ENCODE measurements at regions not wholly inside any gene's neighbourhood (a gene's known extent, or its start where the extent isn't known, plus 50 kb on each side); places are given as distances from the start of the nearest gene placed in this dataset.
"Not testable (repeated sequence)": the region's sequence is repeated elsewhere in the genome, so short reads cannot be mapped to it uniquely, and the experiment has no call there.

DNA sequence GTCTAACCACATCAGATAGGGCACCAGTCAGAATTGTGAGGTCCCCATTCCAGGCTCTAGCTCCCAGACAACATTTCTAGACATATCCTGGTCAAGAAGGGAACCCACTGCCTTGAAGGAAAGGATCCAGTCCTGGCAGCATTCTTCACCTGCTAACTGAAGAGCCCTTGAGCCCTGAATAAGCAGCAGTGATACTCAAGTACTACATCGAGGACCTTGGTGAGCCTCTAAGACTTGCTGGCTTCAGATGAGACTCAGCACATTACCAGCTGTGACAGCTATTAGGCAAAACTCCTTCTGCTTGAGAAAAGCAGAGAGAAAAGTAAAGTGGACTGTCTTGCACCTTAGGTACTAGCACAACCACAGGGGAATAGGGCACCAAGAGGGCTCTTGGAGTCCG is 205.8 kb upstream of the F9 start:
- no peaks in the 10 kb centered on the region for H3K27me3 Mint-ChIP-seq
- DNase-seq (no peak), ATAC-seq (ENCODE audit: low read depth in 2 of 2) (no peak)
- Histone ChIP-seq H3K4me3 (ENCODE audit: low read depth, low read length) (no peak overlapping the region), H3K27me3 (ENCODE audit: control insufficient read depth, insufficient read depth, low read length) (no peaks in the 10 kb centered on the region), H3K27ac (ENCODE audit: insufficient read depth, low read length, poor library complexity, severe bottlenecking) (no peak overlapping the region), H3K4me1 (ENCODE audit: control insufficient read depth, insufficient read depth, low read length, poor library complexity, severe bottlenecking) (no peaks in the 10 kb centered on the region), H3K36me3 (ENCODE audit: control insufficient read depth, insufficient read depth, low read length) (no peaks in the 10 kb centered on the region), H3K9me3 (ENCODE audit: control insufficient read depth in 2 of 2, low read length in 2 of 2) (no peaks in the 10 kb centered on the region)
- H3K36me3 Mint-ChIP-seq, result no peaks in the 10 kb centered on the region
- H3K4me1 Mint-ChIP-seq, result no peaks in the 10 kb centered on the region
- H3K27ac Mint-ChIP-seq, result no peak overlapping the region
- peaks cover 0 to 2% (median 0%) of the 10 kb centered on the region in 7 donors for H3K9me3 Mint-ChIP-seq
- no peak overlapping the region for H3K4me3 Mint-ChIP-seq

GRCh38 chrX:139320661-139321354 is 209.7 kb upstream of the F9 start:
- not testable (repeated sequence) for H3K9me3 Mint-ChIP-seq; H3K36me3 Mint-ChIP-seq; H3K36me3 ChIP-seq (ENCODE audit: control insufficient read depth, insufficient read depth, low read length); H3K4me3 Mint-ChIP-seq; H3K4me1 Mint-ChIP-seq; H3K4me3 ChIP-seq (ENCODE audit: low read depth, low read length); H3K9me3 ChIP-seq (ENCODE audit: control insufficient read depth in 2 of 2, low read length in 2 of 2); H3K27me3 Mint-ChIP-seq; H3K27me3 ChIP-seq (ENCODE audit: control insufficient read depth, insufficient read depth, low read length); ATAC-seq (ENCODE audit: low read depth in 2 of 2); H3K27ac Mint-ChIP-seq; DNase-seq; H3K4me1 ChIP-seq (ENCODE audit: control insufficient read depth, insufficient read depth, low read length, poor library complexity, severe bottlenecking); H3K27ac ChIP-seq (ENCODE audit: insufficient read depth, low read length, poor library complexity, severe bottlenecking)

- H3K27me3 Mint-ChIP-seq; H3K27ac Mint-ChIP-seq; H3K36me3 ChIP-seq (ENCODE audit: control insufficient read depth, insufficient read depth, low read length); H3K36me3 Mint-ChIP-seq; H3K4me3 Mint-ChIP-seq; ATAC-seq (ENCODE audit: low read depth in 2 of 2); H3K27me3 ChIP-seq (ENCODE audit: control insufficient read depth, insufficient read depth, low read length); H3K4me3 ChIP-seq (ENCODE audit: low read depth, low read length); H3K4me1 ChIP-seq (ENCODE audit: control insufficient read depth, insufficient read depth, low read length, poor library complexity, severe bottlenecking); H3K27ac ChIP-seq (ENCODE audit: insufficient read depth, low read length, poor library complexity, severe bottlenecking); H3K4me1 Mint-ChIP-seq; DNase-seq: not testable (repeated sequence)
- H3K9me3 Mint-ChIP-seq, result peaks cover 0 to 16% (median 6%) of the 10 kb centered on the region in 7 donors
- peaks cover 0 to 10% of the 10 kb centered on the region in 2 experiments for H3K9me3 ChIP-seq (ENCODE audit: control insufficient read depth in 2 of 2, low read length in 2 of 2)
These were observed 223.9 kb upstream of the F9 start for GRCh38 chrX:139306675-139307074.

DNA sequence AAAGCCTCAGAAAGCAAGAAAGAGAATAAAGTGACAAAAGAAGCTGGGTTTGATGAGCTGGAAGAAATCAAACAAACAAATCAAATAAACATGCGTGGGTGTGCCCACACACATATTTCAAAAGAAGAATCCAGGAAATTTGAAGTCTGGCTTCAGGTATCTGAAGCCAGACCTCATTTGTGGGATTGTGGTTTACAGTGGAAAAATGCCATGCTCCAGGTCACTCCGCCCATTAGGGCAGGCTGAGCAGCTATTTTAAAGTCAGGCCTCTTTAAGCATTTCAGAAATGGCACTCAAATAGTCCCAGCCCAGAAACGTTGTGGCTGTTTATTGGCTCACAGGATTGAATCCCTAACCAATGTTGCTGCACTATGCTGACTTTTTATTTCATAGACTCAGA is 226.1 kb upstream of the F9 start:
- H3K27me3 Mint-ChIP-seq, result no peaks in the 10 kb centered on the region
- Histone ChIP-seq H3K27ac (ENCODE audit: insufficient read depth, low read length, poor library complexity, severe bottlenecking) (no peak overlapping the region), H3K27me3 (ENCODE audit: control insufficient read depth, insufficient read depth, low read length) (no peaks in the 10 kb centered on the region), H3K36me3 (ENCODE audit: control insufficient read depth, insufficient read depth, low read length) (no peaks in the 10 kb centered on the region), H3K4me3 (ENCODE audit: low read depth, low read length) (no peak overlapping the region), H3K4me1 (ENCODE audit: control insufficient read depth, insufficient read depth, low read length, poor library complexity, severe bottlenecking) (no peaks in the 10 kb centered on the region), H3K9me3 (ENCODE audit: control insufficient read depth in 2 of 2, low read length in 2 of 2) (peaks cover 0 to 10% of the 10 kb centered on the region in 2 experiments)
- peaks cover 0 to 16% (median 6%) of the 10 kb centered on the region in 7 donors for H3K9me3 Mint-ChIP-seq
- H3K36me3 Mint-ChIP-seq, result no peaks in the 10 kb centered on the region
- no peak for DNase-seq
- no peak overlapping the region for H3K27ac Mint-ChIP-seq
- no peaks in the 10 kb centered on the region for H3K4me1 Mint-ChIP-seq
- no peak for ATAC-seq (ENCODE audit: low read depth in 2 of 2)
- H3K4me3 Mint-ChIP-seq, result no peak overlapping the region

DNA sequence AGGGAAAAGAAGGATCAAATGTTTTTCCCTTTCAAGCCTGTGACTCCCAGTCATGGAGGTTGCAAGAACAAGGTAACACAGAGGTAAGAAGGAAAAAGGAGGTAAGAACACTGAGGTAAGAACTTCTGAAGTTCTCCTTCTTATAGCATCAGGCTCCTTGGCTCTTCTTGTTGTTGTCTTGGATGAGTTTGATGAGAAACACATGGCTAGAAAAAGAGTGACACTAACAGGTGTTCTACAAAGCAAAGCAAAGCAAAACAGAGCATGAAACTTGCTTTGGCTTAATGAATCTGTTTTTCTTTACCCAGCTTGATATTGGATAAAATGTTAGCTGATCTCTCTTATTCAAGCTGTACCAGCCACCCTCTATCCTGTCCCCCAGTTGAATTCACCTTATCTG is 231.2 kb upstream of the F9 start:
- ATAC-seq (ENCODE audit: low read depth in 2 of 2) (no peak), DNase-seq (no peak)
- H3K27ac ChIP-seq (ENCODE audit: insufficient read depth, low read length, poor library complexity, severe bottlenecking), result no peak overlapping the region
- Mint-ChIP-seq H3K36me3 (no peaks in the 10 kb centered on the region), H3K27ac (no peak overlapping the region), H3K4me3 (no peak overlapping the region), H3K4me1 (no peaks in the 10 kb centered on the region), H3K9me3 (no peaks in the 10 kb centered on the region), H3K27me3 (no peaks in the 10 kb centered on the region)
- H3K9me3 ChIP-seq (ENCODE audit: control insufficient read depth in 2 of 2, low read length in 2 of 2), result no peaks in the 10 kb centered on the region
- H3K4me3 ChIP-seq (ENCODE audit: low read depth, low read length), result no peak overlapping the region
- H3K27me3 ChIP-seq (ENCODE audit: control insufficient read depth, insufficient read depth, low read length), result no peaks in the 10 kb centered on the region
- no peaks in the 10 kb centered on the region for H3K36me3 ChIP-seq (ENCODE audit: control insufficient read depth, insufficient read depth, low read length)
- no peaks in the 10 kb centered on the region for H3K4me1 ChIP-seq (ENCODE audit: control insufficient read depth, insufficient read depth, low read length, poor library complexity, severe bottlenecking)

GRCh38 chrX:139298437-139298836 is 232.1 kb upstream of the F9 start:
- no peaks in the 10 kb centered on the region for H3K36me3 ChIP-seq (ENCODE audit: control insufficient read depth, insufficient read depth, low read length)
- H3K27ac Mint-ChIP-seq, result no peak overlapping the region
- H3K4me1 Mint-ChIP-seq, result no peaks in the 10 kb centered on the region
- ATAC-seq (ENCODE audit: low read depth in 2 of 2) (no peak), DNase-seq (no peak)
- no peaks in the 10 kb centered on the region for H3K4me1 ChIP-seq (ENCODE audit: control insufficient read depth, insufficient read depth, low read length, poor library complexity, severe bottlenecking)
- H3K4me3 ChIP-seq (ENCODE audit: low read depth, low read length), result no peak overlapping the region
- no peaks in the 10 kb centered on the region for H3K27me3 ChIP-seq (ENCODE audit: control insufficient read depth, insufficient read depth, low read length)
- no peaks in the 10 kb centered on the region for H3K36me3 Mint-ChIP-seq
- H3K9me3 ChIP-seq (ENCODE audit: control insufficient read depth in 2 of 2, low read length in 2 of 2), result no peaks in the 10 kb centered on the region
- H3K27ac ChIP-seq (ENCODE audit: insufficient read depth, low read length, poor library complexity, severe bottlenecking), result no peak overlapping the region
- H3K4me3 Mint-ChIP-seq, result no peak overlapping the region
- H3K27me3 Mint-ChIP-seq, result no peaks in the 10 kb centered on the region
- H3K9me3 Mint-ChIP-seq, result no peaks in the 10 kb centered on the region

- no peaks in the 10 kb centered on the region for H3K27me3 ChIP-seq (ENCODE audit: control insufficient read depth, insufficient read depth, low read length)
- ATAC-seq (ENCODE audit: low read depth in 2 of 2), result no peak
- Mint-ChIP-seq H3K36me3 (no peaks in the 10 kb centered on the region), H3K4me1 (no peaks in the 10 kb centered on the region), H3K27ac (no peak overlapping the region), H3K9me3 (no peaks in the 10 kb centered on the region), H3K27me3 (no peaks in the 10 kb centered on the region), H3K4me3 (no peak overlapping the region)
- no peak overlapping the region for H3K4me3 ChIP-seq (ENCODE audit: low read depth, low read length)
- no peaks in the 10 kb centered on the region for H3K4me1 ChIP-seq (ENCODE audit: control insufficient read depth, insufficient read depth, low read length, poor library complexity, severe bottlenecking)
- no peak overlapping the region for H3K27ac ChIP-seq (ENCODE audit: insufficient read depth, low read length, poor library complexity, severe bottlenecking)
- no peaks in the 10 kb centered on the region for H3K9me3 ChIP-seq (ENCODE audit: control insufficient read depth in 2 of 2, low read length in 2 of 2)
- DNase-seq, result no peak
- no peaks in the 10 kb centered on the region for H3K36me3 ChIP-seq (ENCODE audit: control insufficient read depth, insufficient read depth, low read length)
These were observed 232.9 kb upstream of the F9 start for GRCh38 chrX:139297638-139298037.

DNA sequence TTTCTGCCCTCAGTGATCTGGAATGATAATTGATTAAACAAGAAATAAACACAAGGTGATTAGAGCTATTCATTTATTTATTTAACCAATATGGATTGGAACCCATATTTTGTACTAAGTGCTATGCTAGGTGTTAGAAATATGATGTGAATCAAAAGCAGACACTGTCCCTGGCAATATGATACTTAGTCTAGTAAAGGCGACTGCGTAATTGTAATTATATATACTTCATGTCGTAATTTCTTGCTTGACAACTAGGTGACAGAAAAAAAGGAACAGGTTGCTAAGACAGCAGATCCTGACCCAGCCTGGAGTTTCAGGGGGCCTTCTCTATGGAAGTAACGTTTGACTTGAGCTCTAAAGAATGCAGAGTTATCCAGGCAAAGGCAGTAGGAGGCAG is 236.5 kb upstream of the F9 start:
- Histone ChIP-seq H3K4me1 (ENCODE audit: control insufficient read depth, insufficient read depth, low read length, poor library complexity, severe bottlenecking) (no peaks in the 10 kb centered on the region), H3K4me3 (ENCODE audit: low read depth, low read length) (no peak overlapping the region)

More for the DNA sequence above, 236.5 kb upstream of the F9 start:
- Histone ChIP-seq H3K36me3 (ENCODE audit: control insufficient read depth, insufficient read depth, low read length) (no peaks in the 10 kb centered on the region), H3K27me3 (ENCODE audit: control insufficient read depth, insufficient read depth, low read length) (no peaks in the 10 kb centered on the region), H3K9me3 (ENCODE audit: control insufficient read depth in 2 of 2, low read length in 2 of 2) (no peaks in the 10 kb centered on the region), H3K27ac (ENCODE audit: insufficient read depth, low read length, poor library complexity, severe bottlenecking) (no peak overlapping the region)
- Mint-ChIP-seq H3K9me3 (no peaks in the 10 kb centered on the region), H3K27me3 (peaks cover 4% of the 10 kb centered on the region), H3K36me3 (no peaks in the 10 kb centered on the region), H3K4me1 (no peaks in the 10 kb centered on the region), H3K4me3 (no peak overlapping the region), H3K27ac (no peak overlapping the region)
- ATAC-seq (ENCODE audit: low read depth in 2 of 2) (no peak), DNase-seq (no peak)

Measured in CD4-positive, CD25-positive, alpha-beta regulatory T cell (primary cell).